ENCODE measurements at regions not wholly inside any gene's neighbourhood (a gene's known extent, or its start where the extent isn't known, plus 50 kb on each side); places are given as distances from the start of the nearest gene placed in this dataset.

DNA sequence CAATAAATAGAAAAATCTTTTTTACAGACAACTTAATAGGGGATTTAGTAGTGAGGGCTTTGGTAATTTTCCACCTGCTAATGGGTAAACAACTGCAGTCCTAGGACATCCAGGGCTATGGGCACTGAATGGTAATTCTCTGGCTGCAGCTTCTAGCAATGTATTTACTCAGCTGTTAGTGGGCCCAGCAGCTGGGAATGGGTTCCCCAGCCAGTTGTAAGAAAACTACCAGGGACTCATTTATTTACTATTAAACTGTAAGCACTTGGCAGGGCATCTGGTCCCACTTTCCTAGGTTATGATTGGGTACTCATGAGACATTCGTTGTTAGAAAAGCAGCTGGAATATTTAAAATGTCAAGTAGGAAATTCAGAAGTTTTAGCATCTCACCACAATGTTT is 363.8 kb upstream of the TRIB2 start:
- CTCF ChIA-PET (ENCODE audit: unreplicated experiment) = no interaction called here
- no peaks in the 10 kb centered on the region for H3K9me2 ChIP-seq (ENCODE audit: insufficient read depth, low read length)
- no peaks in the 10 kb centered on the region for H3K36me3 ChIP-seq (ENCODE audit: insufficient read depth, low read length)
- TF ChIP-seq, protein P1, sequence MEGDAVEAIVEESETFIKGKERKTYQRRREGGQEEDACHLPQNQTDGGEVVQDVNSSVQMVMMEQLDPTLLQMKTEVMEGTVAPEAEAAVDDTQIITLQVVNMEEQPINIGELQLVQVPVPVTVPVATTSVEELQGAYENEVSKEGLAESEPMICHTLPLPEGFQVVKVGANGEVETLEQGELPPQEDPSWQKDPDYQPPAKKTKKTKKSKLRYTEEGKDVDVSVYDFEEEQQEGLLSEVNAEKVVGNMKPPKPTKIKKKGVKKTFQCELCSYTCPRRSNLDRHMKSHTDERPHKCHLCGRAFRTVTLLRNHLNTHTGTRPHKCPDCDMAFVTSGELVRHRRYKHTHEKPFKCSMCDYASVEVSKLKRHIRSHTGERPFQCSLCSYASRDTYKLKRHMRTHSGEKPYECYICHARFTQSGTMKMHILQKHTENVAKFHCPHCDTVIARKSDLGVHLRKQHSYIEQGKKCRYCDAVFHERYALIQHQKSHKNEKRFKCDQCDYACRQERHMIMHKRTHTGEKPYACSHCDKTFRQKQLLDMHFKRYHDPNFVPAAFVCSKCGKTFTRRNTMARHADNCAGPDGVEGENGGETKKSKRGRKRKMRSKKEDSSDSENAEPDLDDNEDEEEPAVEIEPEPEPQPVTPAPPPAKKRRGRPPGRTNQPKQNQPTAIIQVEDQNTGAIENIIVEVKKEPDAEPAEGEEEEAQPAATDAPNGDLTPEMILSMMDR (conservative IDR thresholded peaks at IDR 0.05; ENCODE audit: low read length) = no peak
- no peak for TF ChIP-seq EZH2phosphoT487 (IDR thresholded peaks at IDR 0.05; ENCODE audit: borderline replicate concordance, low read depth, low read length)
- no peaks in the 10 kb centered on the region for H4K20me1 ChIP-seq (ENCODE audit: insufficient read depth, low read length)
- POLR2A ChIA-PET = no interaction called here
- BruUV-seq (replicated peaks) = no TSS peak
- H3K4me1 ChIP-seq (ENCODE audit: insufficient read depth, low read length, poor library complexity, severe bottlenecking) = no peaks in the 10 kb centered on the region
- no peak overlapping the region for H3K4me2 ChIP-seq (ENCODE audit: low read length)
- DNase-seq (ENCODE audit: low spot score) = no peak
- no peaks in the 10 kb centered on the region for H3K79me2 ChIP-seq (ENCODE audit: insufficient read depth, low read depth, low read length)
- H3K9me3 ChIP-seq (ENCODE audit: low read length) = no peaks in the 10 kb centered on the region
- H3K27ac ChIP-seq (ENCODE audit: low read depth, low read length, poor library complexity, severe bottlenecking) = no peak overlapping the region
- no peak overlapping the region for H2AFZ ChIP-seq (ENCODE audit: low read length)
- H3K4me3 ChIP-seq (ENCODE audit: low read depth, low read length, poor library complexity, severe bottlenecking) = no peak overlapping the region
- intact Hi-C loops (cut with micrococcal nuclease; ENCODE audit: unreplicated experiment) = no loop called here

DNA sequence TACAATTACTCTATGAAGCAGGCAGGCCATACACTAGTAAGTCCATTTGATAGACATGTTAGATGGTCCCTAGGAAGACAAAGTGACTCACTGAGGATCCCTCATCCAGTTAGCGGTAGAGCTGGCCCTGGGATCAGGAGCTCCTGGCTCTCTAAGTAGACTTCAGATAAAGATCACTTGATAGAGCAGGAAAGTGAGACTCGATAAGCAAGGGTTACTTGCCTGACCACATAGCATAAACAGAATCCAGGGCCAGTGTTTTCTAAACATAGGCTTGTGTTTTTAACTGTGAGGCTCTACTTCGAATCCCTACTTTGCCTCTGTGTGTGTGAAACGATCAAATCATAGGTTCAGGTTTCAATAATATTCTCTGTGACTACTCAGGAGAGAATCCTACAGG is 355.2 kb upstream of the TRIB2 start:
- TF ChIP-seq, protein P1 (conservative IDR thresholded peaks at IDR 0.05; ENCODE audit: low read length) = no peak
- no peak for TF ChIP-seq EZH2phosphoT487 (IDR thresholded peaks at IDR 0.05; ENCODE audit: borderline replicate concordance, low read depth, low read length)
- no peaks in the 10 kb centered on the region for H3K79me2 ChIP-seq (ENCODE audit: insufficient read depth, low read depth, low read length)
- no peak for DNase-seq (ENCODE audit: low spot score)
- no peak overlapping the region for H3K4me3 ChIP-seq (ENCODE audit: low read depth, low read length, poor library complexity, severe bottlenecking)
- H3K9me2 ChIP-seq (ENCODE audit: insufficient read depth, low read length) = no peaks in the 10 kb centered on the region
- intact Hi-C loops (cut with micrococcal nuclease; ENCODE audit: unreplicated experiment) = no loop called here
- no peaks in the 10 kb centered on the region for H3K9me3 ChIP-seq (ENCODE audit: low read length)
- H2AFZ ChIP-seq (ENCODE audit: low read length) = no peak overlapping the region
- H4K20me1 ChIP-seq (ENCODE audit: insufficient read depth, low read length) = no peaks in the 10 kb centered on the region
- H3K4me1 ChIP-seq (ENCODE audit: insufficient read depth, low read length, poor library complexity, severe bottlenecking) = no peaks in the 10 kb centered on the region
- BruUV-seq (replicated peaks) = no TSS peak
- H3K36me3 ChIP-seq (ENCODE audit: insufficient read depth, low read length) = no peaks in the 10 kb centered on the region
- H3K4me2 ChIP-seq (ENCODE audit: low read length) = no peak overlapping the region
- POLR2A ChIA-PET = no interaction called here
- no peak overlapping the region for H3K27ac ChIP-seq (ENCODE audit: low read depth, low read length, poor library complexity, severe bottlenecking)
- CTCF ChIA-PET (ENCODE audit: unreplicated experiment) = no interaction called here

DNA sequence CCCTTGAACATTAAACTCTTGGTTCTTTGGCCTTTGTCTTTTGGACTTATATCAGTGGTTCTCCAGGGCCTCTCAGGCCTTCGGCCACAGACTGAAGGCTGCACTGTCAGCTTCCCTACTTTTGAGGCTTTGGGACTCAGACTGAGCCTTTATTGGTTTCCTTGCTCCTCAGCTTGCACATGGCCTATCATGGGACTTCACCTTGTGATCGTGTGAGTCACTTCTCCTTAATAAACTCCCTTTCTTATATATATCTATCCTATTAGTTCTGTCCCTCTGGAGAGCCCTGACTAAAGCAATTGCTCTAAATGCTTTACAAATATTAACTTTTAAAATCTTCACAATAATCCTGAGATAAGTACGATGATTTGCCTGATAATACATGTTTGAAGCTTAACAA is 353.6 kb upstream of the TRIB2 start:
- no TSS peak for BruUV-seq (replicated peaks)
- no peaks in the 10 kb centered on the region for H4K20me1 ChIP-seq (ENCODE audit: insufficient read depth, low read length)
- CTCF ChIA-PET (ENCODE audit: unreplicated experiment) = no interaction called here

More for the DNA sequence above, 353.6 kb upstream of the TRIB2 start:
- no peak overlapping the region for H3K27ac ChIP-seq (ENCODE audit: low read depth, low read length, poor library complexity, severe bottlenecking)
- H3K36me3 ChIP-seq (ENCODE audit: insufficient read depth, low read length) = no peaks in the 10 kb centered on the region
- no peak overlapping the region for H3K4me3 ChIP-seq (ENCODE audit: low read depth, low read length, poor library complexity, severe bottlenecking)
- H3K9me2 ChIP-seq (ENCODE audit: insufficient read depth, low read length) = no peaks in the 10 kb centered on the region
- POLR2A ChIA-PET = interaction anchor here (0.6 to 1.0 kb wide), 2 partner anchors 34 to 862 kb away, joined by 3 read pairs; no protein-coding TSS in a partner anchor
- TF ChIP-seq, protein P1 (conservative IDR thresholded peaks at IDR 0.05; ENCODE audit: low read length) = no peak
- TF ChIP-seq EZH2phosphoT487 (IDR thresholded peaks at IDR 0.05; ENCODE audit: borderline replicate concordance, low read depth, low read length) = no peak
- H3K9me3 ChIP-seq (ENCODE audit: low read length) = no peaks in the 10 kb centered on the region
- H3K4me1 ChIP-seq (ENCODE audit: insufficient read depth, low read length, poor library complexity, severe bottlenecking) = no peaks in the 10 kb centered on the region
- no peak for DNase-seq (ENCODE audit: low spot score)
- no peak overlapping the region for H3K4me2 ChIP-seq (ENCODE audit: low read length)
- no peaks in the 10 kb centered on the region for H3K79me2 ChIP-seq (ENCODE audit: insufficient read depth, low read depth, low read length)
- H2AFZ ChIP-seq (ENCODE audit: low read length) = no peak overlapping the region
- intact Hi-C loops (cut with micrococcal nuclease; ENCODE audit: unreplicated experiment) = no loop called here
